ENCODE measurements at regions not wholly inside any gene's neighbourhood (a gene's known extent, or its start where the extent isn't known, plus 50 kb on each side); places are given as distances from the start of the nearest gene placed in this dataset.

DNA sequence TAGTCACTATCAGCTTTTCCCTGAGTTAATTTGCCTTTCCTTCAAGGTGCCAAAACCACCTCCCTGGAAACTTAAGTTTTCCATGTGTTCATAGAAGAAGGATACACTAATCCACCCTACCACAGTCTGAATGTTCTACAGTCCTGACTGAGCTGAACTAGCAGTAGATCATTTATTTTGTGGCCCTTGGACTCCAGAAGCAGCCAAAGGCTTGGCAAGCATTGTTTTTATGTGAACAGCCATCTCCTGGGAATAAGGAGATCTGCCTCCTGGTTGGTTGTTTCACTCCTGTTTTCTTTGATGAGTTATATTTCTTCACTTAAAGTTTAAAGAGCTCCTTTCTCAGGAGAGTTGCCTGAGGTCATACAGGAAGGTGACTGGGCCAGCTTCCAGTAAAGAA is 634.6 kb upstream of the SOX9 start:
- in situ Hi-C loops (cut with MboI; ENCODE audit: low sequenced_read_pairs), result loop anchor here (10.0 kb wide), 1 partner anchor 619 kb away; no protein-coding TSS in a partner anchor
- Histone ChIP-seq H2BK15ac (ENCODE audit: low read depth, low read length) (no peak overlapping the region), H3K4ac (ENCODE audit: low read depth, low read length) (no peak overlapping the region), H2BK5ac (ENCODE audit: low read depth, low read length, poor library complexity, severe bottlenecking) (no peak overlapping the region), H3K4me2 (ENCODE audit: low read depth, low read length) (no peak overlapping the region), H3K9me1 (ENCODE audit: insufficient read depth, low read length) (no peaks in the 10 kb centered on the region), H3K9ac (ENCODE audit: low read depth, low read length) (no peak overlapping the region), H2AK5ac (ENCODE audit: low read depth, low read length) (no peak overlapping the region), H2BK120ac (ENCODE audit: low read depth, low read length) (no peak overlapping the region), H3K4me1 (ENCODE audit: control insufficient read depth, insufficient read depth, low read length) (no peaks in the 10 kb centered on the region), H2AFZ (replicated peaks; ENCODE audit: low read length, poor library complexity) (no peak overlapping the region), H4K91ac (ENCODE audit: insufficient read depth, low read depth, low read length) (no peak overlapping the region), H3K36me3 (ENCODE audit: control insufficient read depth, insufficient read depth, low read length) (no peaks in the 10 kb centered on the region), H4K5ac (ENCODE audit: low read depth, low read length) (no peak overlapping the region), H3K27me3 (ENCODE audit: control insufficient read depth, insufficient read depth, low read length) (no peaks in the 10 kb centered on the region), H4K8ac (ENCODE audit: low read depth in 2 of 2, low read length in 2 of 2) (no peak overlapping the region), H4K20me1 (ENCODE audit: insufficient read depth, low read length) (no peaks in the 10 kb centered on the region), H3K23ac (ENCODE audit: low read depth, low read length) (no peak overlapping the region), H3K4me3 (ENCODE audit: insufficient read depth, low read depth, low read length) (no peak overlapping the region), H3K27ac (ENCODE audit: insufficient read depth, low read length) (no peak overlapping the region), H3K9me3 (ENCODE audit: control insufficient read depth, insufficient read depth, low read length) (no peaks in the 10 kb centered on the region), H3K56ac (ENCODE audit: extremely low read depth, insufficient read depth, low read length) (no peak overlapping the region), H2AK9ac (replicated peaks; ENCODE audit: low read depth, low read length, poor library complexity) (no peak overlapping the region), H3K18ac (ENCODE audit: low read depth, low read length) (no peak overlapping the region), H3K14ac (replicated peaks; ENCODE audit: low read depth, low read length) (no peak overlapping the region), H3K79me1 (ENCODE audit: low read depth in 1 of 2, low read length in 2 of 2) (no peaks in the 10 kb centered on the region), H2BK20ac (ENCODE audit: low read depth, low read length) (no peak overlapping the region)
- ChIA-PET CTCF (interaction anchor here (0.6 kb wide), 1 partner anchor 502 kb away, joined by 4 read pairs; no protein-coding TSS in a partner anchor), POLR2A (ENCODE audit: unreplicated experiment) (no interaction called here)
- ATAC-seq (ENCODE audit: low read depth) (no peak), DNase-seq (no peak)
- dilution Hi-C loops (cut with HindIII; ENCODE audit: low sequenced_read_pairs, unreplicated experiment), result no loop called here
- intact Hi-C loops (cut with micrococcal nuclease), result no loop called here
- TF ChIP-seq, protein P1, sequence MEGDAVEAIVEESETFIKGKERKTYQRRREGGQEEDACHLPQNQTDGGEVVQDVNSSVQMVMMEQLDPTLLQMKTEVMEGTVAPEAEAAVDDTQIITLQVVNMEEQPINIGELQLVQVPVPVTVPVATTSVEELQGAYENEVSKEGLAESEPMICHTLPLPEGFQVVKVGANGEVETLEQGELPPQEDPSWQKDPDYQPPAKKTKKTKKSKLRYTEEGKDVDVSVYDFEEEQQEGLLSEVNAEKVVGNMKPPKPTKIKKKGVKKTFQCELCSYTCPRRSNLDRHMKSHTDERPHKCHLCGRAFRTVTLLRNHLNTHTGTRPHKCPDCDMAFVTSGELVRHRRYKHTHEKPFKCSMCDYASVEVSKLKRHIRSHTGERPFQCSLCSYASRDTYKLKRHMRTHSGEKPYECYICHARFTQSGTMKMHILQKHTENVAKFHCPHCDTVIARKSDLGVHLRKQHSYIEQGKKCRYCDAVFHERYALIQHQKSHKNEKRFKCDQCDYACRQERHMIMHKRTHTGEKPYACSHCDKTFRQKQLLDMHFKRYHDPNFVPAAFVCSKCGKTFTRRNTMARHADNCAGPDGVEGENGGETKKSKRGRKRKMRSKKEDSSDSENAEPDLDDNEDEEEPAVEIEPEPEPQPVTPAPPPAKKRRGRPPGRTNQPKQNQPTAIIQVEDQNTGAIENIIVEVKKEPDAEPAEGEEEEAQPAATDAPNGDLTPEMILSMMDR (conservative IDR thresholded peaks at IDR 0.05; ENCODE audit: low read depth, low read length), result no peak
- TF ChIP-seq NFE2L2 (IDR thresholded peaks at IDR 0.05; ENCODE audit: low read depth, low read length), result no peak
- TF ChIP-seq CHD1 (IDR thresholded peaks at IDR 0.05; ENCODE audit: low read depth, low read length), result no peak
- TF ChIP-seq RAD21 (IDR thresholded peaks at IDR 0.05; ENCODE audit: low read length), result no peak
- TF ChIP-seq MXI1 (IDR thresholded peaks at IDR 0.05; ENCODE audit: borderline replicate concordance, low read depth, low read length), result no peak
- no peak for TF ChIP-seq SMC3 (IDR thresholded peaks at IDR 0.05; ENCODE audit: low read depth, low read length)
- no peak for TF ChIP-seq BHLHE40 (IDR thresholded peaks at IDR 0.05; ENCODE audit: low read depth, low read length)
- TF ChIP-seq, protein P2, sequence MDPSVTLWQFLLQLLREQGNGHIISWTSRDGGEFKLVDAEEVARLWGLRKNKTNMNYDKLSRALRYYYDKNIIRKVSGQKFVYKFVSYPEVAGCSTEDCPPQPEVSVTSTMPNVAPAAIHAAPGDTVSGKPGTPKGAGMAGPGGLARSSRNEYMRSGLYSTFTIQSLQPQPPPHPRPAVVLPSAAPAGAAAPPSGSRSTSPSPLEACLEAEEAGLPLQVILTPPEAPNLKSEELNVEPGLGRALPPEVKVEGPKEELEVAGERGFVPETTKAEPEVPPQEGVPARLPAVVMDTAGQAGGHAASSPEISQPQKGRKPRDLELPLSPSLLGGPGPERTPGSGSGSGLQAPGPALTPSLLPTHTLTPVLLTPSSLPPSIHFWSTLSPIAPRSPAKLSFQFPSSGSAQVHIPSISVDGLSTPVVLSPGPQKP (IDR thresholded peaks at IDR 0.05; ENCODE audit: borderline replicate concordance, low read depth, low read length), result no peak
- TF ChIP-seq, protein P3, sequence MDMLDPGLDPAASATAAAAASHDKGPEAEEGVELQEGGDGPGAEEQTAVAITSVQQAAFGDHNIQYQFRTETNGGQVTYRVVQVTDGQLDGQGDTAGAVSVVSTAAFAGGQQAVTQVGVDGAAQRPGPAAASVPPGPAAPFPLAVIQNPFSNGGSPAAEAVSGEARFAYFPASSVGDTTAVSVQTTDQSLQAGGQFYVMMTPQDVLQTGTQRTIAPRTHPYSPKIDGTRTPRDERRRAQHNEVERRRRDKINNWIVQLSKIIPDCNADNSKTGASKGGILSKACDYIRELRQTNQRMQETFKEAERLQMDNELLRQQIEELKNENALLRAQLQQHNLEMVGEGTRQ (IDR thresholded peaks at IDR 0.05; ENCODE audit: low read depth, low read length), result no peak
- TF ChIP-seq RCOR1 (IDR thresholded peaks at IDR 0.05; ENCODE audit: insufficient replicate concordance, low read length), result no peak
- TF ChIP-seq POLR2A (IDR thresholded peaks at IDR 0.05; ENCODE audit: low read depth, low read length), result no peak
- TF ChIP-seq MAFK (IDR thresholded peaks at IDR 0.05; ENCODE audit: low read depth, low read length), result no peak
- TF ChIP-seq RFX5 (IDR thresholded peaks at IDR 0.05; ENCODE audit: low read depth, low read length), result no peak
- TF ChIP-seq FOS (IDR thresholded peaks at IDR 0.05; ENCODE audit: low read depth, low read length), result no peak
- no peak for TF ChIP-seq MAZ (IDR thresholded peaks at IDR 0.05; ENCODE audit: borderline replicate concordance, low read depth, low read length)
- no TSS peak for BruUV-seq (replicated peaks)

Measured in IMR-90 (cell line).